ENCODE measurements at regions not wholly inside any gene's neighbourhood (a gene's known extent, or its start where the extent isn't known, plus 50 kb on each side); places are given as distances from the start of the nearest gene placed in this dataset.

DNA sequence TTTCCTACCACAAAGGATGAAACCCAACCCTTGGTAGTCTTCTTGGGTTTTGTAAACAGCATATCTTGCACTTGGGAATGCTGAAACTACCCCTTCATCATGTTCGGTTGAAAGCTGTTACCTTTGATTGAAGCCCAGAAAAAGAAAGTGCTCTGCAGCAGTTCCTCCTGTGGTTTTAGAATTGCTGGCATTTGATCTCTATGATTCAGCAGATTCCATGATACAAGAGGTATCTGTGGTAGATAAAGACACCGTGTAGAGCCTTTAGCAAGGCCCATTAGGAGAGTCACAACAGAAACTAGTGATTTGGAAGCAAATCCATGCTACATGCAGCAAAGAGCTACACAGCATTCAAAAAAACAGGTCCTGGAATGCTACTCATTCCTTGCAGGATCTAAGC is 557.0 kb downstream of the TLE1 start:
- TF ChIP-seq, protein P1, sequence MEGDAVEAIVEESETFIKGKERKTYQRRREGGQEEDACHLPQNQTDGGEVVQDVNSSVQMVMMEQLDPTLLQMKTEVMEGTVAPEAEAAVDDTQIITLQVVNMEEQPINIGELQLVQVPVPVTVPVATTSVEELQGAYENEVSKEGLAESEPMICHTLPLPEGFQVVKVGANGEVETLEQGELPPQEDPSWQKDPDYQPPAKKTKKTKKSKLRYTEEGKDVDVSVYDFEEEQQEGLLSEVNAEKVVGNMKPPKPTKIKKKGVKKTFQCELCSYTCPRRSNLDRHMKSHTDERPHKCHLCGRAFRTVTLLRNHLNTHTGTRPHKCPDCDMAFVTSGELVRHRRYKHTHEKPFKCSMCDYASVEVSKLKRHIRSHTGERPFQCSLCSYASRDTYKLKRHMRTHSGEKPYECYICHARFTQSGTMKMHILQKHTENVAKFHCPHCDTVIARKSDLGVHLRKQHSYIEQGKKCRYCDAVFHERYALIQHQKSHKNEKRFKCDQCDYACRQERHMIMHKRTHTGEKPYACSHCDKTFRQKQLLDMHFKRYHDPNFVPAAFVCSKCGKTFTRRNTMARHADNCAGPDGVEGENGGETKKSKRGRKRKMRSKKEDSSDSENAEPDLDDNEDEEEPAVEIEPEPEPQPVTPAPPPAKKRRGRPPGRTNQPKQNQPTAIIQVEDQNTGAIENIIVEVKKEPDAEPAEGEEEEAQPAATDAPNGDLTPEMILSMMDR (IDR thresholded peaks at IDR 0.05): no peak
- intact Hi-C loops (cut with DNase I): no loop called here
- no peak for ATAC-seq

DNA sequence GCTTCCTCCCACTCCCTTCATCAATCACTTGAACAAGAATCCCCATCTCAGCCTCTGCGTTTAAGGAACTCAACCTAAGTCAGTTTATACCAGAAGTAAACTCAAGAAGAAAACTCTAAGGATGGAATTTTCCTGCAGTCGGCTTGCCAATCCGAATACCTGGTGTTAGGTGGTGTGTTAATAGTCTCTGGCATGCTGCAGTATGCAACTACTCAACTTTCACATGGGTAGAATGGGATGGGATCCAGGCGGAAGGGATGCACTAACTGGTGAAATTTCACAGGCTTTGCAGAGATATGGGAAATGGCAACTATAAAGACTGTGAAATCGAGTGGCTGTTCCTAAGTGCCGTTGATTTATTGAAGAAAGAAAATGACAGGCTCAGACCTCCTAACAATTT is 560.6 kb downstream of the TLE1 start:
- H3K27ac ChIP-seq: no peak overlapping the region
- H3K4me3 ChIP-seq: no peak overlapping the region
- ATAC-seq: no peak
- no peaks in the 10 kb centered on the region for H3K9me3 ChIP-seq
- H3K27me3 ChIP-seq: no peaks in the 10 kb centered on the region
- intact Hi-C loops (cut with DNase I): no loop called here
- DNase-seq: no peak
- TF ChIP-seq, protein P1 (IDR thresholded peaks at IDR 0.05): no peak
- no peaks in the 10 kb centered on the region for H3K4me1 ChIP-seq
- H3K36me3 ChIP-seq: no peaks in the 10 kb centered on the region

More for the DNA sequence above, 557.0 kb downstream of the TLE1 start:
- Histone ChIP-seq H3K27me3 (no peaks in the 10 kb centered on the region), H3K4me3 (no peak overlapping the region), H3K4me1 (no peaks in the 10 kb centered on the region), H3K27ac (no peak overlapping the region), H3K36me3 (no peaks in the 10 kb centered on the region), H3K9me3 (no peaks in the 10 kb centered on the region)
- no peak for DNase-seq

DNA sequence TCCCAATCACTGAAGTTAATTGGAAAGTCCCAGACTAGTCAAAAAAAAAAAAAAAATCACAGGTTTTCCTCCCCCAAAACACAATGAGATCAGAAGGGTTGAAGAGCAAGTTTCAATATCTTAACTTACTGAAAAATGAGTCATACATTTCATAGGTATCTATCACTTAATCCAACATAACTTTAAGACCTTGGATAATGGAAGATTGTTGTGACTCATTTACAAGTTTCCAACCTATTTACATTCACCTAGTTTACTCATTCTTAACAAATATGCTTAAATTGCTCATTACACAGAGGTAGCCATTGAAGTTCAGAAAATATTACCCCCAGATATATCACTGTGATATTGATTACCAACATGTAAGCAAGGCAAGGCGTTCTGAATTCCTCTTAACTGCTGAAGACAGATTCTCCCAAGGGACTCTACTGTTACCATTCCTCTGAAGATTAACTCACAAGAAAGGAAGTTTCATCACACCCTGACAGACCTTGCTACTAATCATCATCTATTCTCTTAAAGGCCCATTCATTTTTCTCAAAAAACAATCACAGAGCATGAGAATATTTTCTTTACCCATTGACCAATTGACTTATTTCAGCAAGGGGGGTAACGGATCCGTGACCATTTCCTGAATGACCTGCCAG is 563.8 kb downstream of the TLE1 start:
- no peaks in the 10 kb centered on the region for H3K9me3 ChIP-seq
- no peak for ATAC-seq
- intact Hi-C loops (cut with DNase I): no loop called here
- H3K4me3 ChIP-seq: no peak overlapping the region
- H3K27me3 ChIP-seq: no peaks in the 10 kb centered on the region
- no peak for DNase-seq
- no peaks in the 10 kb centered on the region for H3K36me3 ChIP-seq
- no peak overlapping the region for H3K27ac ChIP-seq
- TF ChIP-seq, protein P1 (IDR thresholded peaks at IDR 0.05): no peak
- H3K4me1 ChIP-seq: no peaks in the 10 kb centered on the region

DNA sequence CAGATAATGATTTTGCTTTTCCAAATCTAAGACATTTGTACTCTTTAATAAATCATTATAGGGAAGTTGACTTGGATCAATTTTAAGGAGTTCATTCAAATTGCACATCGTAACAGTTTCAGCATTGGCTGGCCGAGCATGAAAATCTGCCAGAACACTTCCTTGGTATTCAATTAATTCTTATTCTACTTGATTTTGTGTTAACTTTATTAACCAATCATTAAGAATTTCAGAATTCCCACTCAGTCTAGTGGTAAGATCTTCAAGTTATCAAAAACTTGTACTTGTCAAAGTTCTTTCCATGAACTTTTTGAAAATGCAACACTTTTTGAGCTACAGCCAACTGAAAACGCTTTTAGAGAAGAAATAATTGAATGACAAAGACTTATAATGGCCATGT is 565.8 kb downstream of the TLE1 start:
- DNase-seq (peak in 1 of 4 donors; percentile 21), ATAC-seq (no peak)
- TF ChIP-seq, protein P1 (IDR thresholded peaks at IDR 0.05): no peak
- Histone ChIP-seq H3K9me3 (no peaks in the 10 kb centered on the region), H3K36me3 (no peaks in the 10 kb centered on the region), H3K27ac (no peak overlapping the region), H3K27me3 (no peaks in the 10 kb centered on the region), H3K4me3 (no peak overlapping the region), H3K4me1 (no peaks in the 10 kb centered on the region)
- intact Hi-C loops (cut with DNase I): no loop called here

DNA sequence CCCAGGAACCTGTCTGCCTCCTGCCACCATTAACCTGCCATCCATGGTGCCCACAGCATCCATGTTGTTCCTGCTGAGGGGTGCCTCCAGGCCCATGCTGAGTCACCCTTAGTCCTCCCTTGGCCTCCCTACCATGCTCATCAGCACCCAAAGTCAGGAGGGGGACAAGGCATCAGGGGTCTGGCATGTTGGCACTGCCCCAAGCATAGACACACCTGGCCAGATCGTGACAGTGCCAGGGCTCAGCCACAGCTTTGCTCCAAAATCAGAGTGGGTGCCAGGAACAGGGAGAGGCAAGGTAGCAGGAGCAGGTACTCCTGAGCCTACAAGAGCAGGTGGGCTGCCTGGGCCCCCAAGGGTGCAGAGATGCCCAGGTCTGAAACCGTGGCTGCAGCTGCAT is 566.6 kb downstream of the TLE1 start:
- H3K4me3 ChIP-seq: no peak overlapping the region
- no peak overlapping the region for H3K27ac ChIP-seq
- H3K36me3 ChIP-seq: no peaks in the 10 kb centered on the region
- DNase-seq: no peak
- TF ChIP-seq, protein P1 (IDR thresholded peaks at IDR 0.05): no peak
- no peak for ATAC-seq
- intact Hi-C loops (cut with DNase I): no loop called here
- no peaks in the 10 kb centered on the region for H3K4me1 ChIP-seq
- H3K9me3 ChIP-seq: no peaks in the 10 kb centered on the region
- no peaks in the 10 kb centered on the region for H3K27me3 ChIP-seq

All from left lung (tissue), 4 donors.